A549 (cell line): ENCODE measurements at regions not wholly inside any gene's neighbourhood (a gene's known extent, or its start where the extent isn't known, plus 50 kb on each side); places are given as distances from the start of the nearest gene placed in this dataset.

Source experiments
- ATAC-seq, 2 experiments: fragments of 200-7000 bp in 1 of 2; fragments of >200 bp in 1 of 2; cut with Nextera tagmentation in 1 of 2; cut with Tn5 transposase in 1 of 2; 3 replicates each; pipeline versions ENCODE4 v1.8.0 to v1.9.1; 2018 to 2020; ENCODE audit warnings: mild to moderate bottlenecking in 1 of 2, moderate library complexity in 1 of 2
- CTCF ChIA-PET: fragments of 300-600 bp; sonication (Branson Sonifier 250); formaldehyde crosslinking; extraction: SDS; loops from one replicate; lab custom pipeline; 2021; ENCODE audit warnings: antibody characterized with exemption, inconsistent platforms; lab: Yijun Ruan, JAX
- POLR2A ChIA-PET: fragments of 350-600 bp; formaldehyde crosslinking; extraction: SDS; loops from one replicate; lab custom pipeline; 2021; ENCODE audit warnings: antibody characterized with exemption, inconsistent platforms; lab: Yijun Ruan, JAX
- DNase-seq, 2 experiments: peaks; one replicate each; pipeline versions ENCODE4 v3.0.0 to v3.0.0-alpha.2; 2011 to 2016; ENCODE audit warnings: low read depth in 1 of 2, low spot score in 1 of 2
- FAIRE-seq: peaks from 2 replicates; lab custom pipeline; 2011; peaks lifted over from hg19 to GRCh38; lab: Jason Lieb, UNC
- H3K27ac ChIP-seq, 2 experiments: fragments of >200 bp; sonication (Bioruptor Twin); formaldehyde crosslinking; 3 replicates each; pipeline ENCODE4 v1.5.1; 2016 to 2017
- H3K4me1 ChIP-seq: fragments of >200 bp; sonication (Bioruptor Twin); formaldehyde crosslinking; 3 replicates; pipeline ENCODE4 v1.6.1; 2016
- H3K4me2 ChIP-seq: fragments of >200 bp; sonication (Bioruptor Twin); formaldehyde crosslinking; 3 replicates; pipeline ENCODE4 v1.6.1; 2016
- H3K4me3 ChIP-seq: fragments of >200 bp; sonication (Bioruptor Twin); formaldehyde crosslinking; 3 replicates; pipeline ENCODE4 v1.5.1; 2016
- H3K9me3 ChIP-seq: fragments of >200 bp; sonication (Bioruptor Twin); formaldehyde crosslinking; 3 replicates; pipeline ENCODE4 v1.6.1; 2016
- BHLHE40 ChIP-seq: IDR thresholded peaks from 2 replicates; pipeline ENCODE4 v1.6.1; 2012; ENCODE audit warnings: low read depth, low read length, inconsistent platforms
- CEBPB ChIP-seq, 2 experiments: fragments of >200 bp in 1 of 2; sonication (Bioruptor Twin) in 1 of 2; formaldehyde crosslinking in 1 of 2; IDR thresholded peaks; 2 replicates each; pipeline ENCODE4 v1.6.1; 2012 to 2016
- EHF ChIP-seq: fragments of 250-450 bp; sonication (Bioruptor Pico); IDR thresholded peaks from 2 replicates; pipeline ENCODE4 v1.5.0; 2020; ENCODE audit warnings: mild to moderate bottlenecking
- EHMT2 ChIP-seq: fragments of 200-600 bp; sonication (generic); IDR thresholded peaks from 2 replicates; pipeline ENCODE4 v1.6.1; 2016; ENCODE audit warnings: antibody characterized with exemption, low read depth, mild to moderate bottlenecking, moderate library complexity
- EP300 ChIP-seq, 2 experiments: fragments of >200 bp; sonication (Bioruptor Twin); formaldehyde crosslinking; IDR thresholded peaks; 2 replicates in 1 of 2; 3 replicates in 1 of 2; pipeline ENCODE4 v1.6.1; 2016 to 2017
- FOSB ChIP-seq: fragments of 250-450 bp; sonication (Bioruptor Pico); IDR thresholded peaks from 2 replicates; pipeline ENCODE4 v1.5.0; 2020; ENCODE audit warnings: mild to moderate bottlenecking, moderate library complexity
- FOXS1 ChIP-seq: fragments of 250-450 bp; sonication (Bioruptor Pico); IDR thresholded peaks from 2 replicates; pipeline ENCODE4 v1.5.0; 2020; ENCODE audit warnings: mild to moderate bottlenecking, moderate library complexity
- GATA3 ChIP-seq: IDR thresholded peaks from 2 replicates; pipeline ENCODE4 v1.6.1; 2012; ENCODE audit warnings: borderline replicate concordance
- HDAC2 ChIP-seq: fragments of 200-600 bp; sonication (generic); IDR thresholded peaks from 2 replicates; pipeline ENCODE4 v1.6.1; 2016
- KDM5A ChIP-seq: fragments of 200-600 bp; sonication (generic); IDR thresholded peaks from 2 replicates; pipeline ENCODE4 v1.6.1; 2016; ENCODE audit warnings: antibody characterized with exemption, mild to moderate bottlenecking
- MYC ChIP-seq: IDR thresholded peaks from 2 replicates; pipeline ENCODE4 v1.6.1; 2012; ENCODE audit warnings: mild to moderate bottlenecking, inconsistent platforms, low read length, improper control_type of control experiment, borderline replicate concordance
- POLR2AphosphoS2 ChIP-seq: conservative IDR thresholded peaks from 2 replicates; pipeline ENCODE4 v1.6.1; 2012; ENCODE audit warnings: low read length, improper control_type of control experiment, inconsistent platforms
- RARB ChIP-seq: fragments of 250-450 bp; sonication (Bioruptor Pico); IDR thresholded peaks from 2 replicates; pipeline ENCODE4 v1.8.0; 2021; ENCODE audit warnings: mild to moderate bottlenecking, moderate library complexity
- RCOR1 ChIP-seq: fragments of 150-350 bp; IDR thresholded peaks from 2 replicates; pipeline ENCODE4 v1.6.1; 2014; ENCODE audit warnings: antibody characterized with exemption, low read length, low read depth
- RFX5 ChIP-seq: fragments of 450-650 bp; IDR thresholded peaks from 2 replicates; pipeline ENCODE4 v1.7.1; 2014; ENCODE audit warnings: antibody characterized with exemption, mild to moderate bottlenecking, moderate library complexity
- SMC3 ChIP-seq: fragments of >200 bp; sonication (Bioruptor Twin); formaldehyde crosslinking; IDR thresholded peaks from 3 replicates; pipeline ENCODE4 v1.6.1; 2018; ENCODE audit warnings: inconsistent platforms
- SREBF2 ChIP-seq: fragments of 450-650 bp; IDR thresholded peaks from 2 replicates; pipeline ENCODE4 v1.6.1; 2014; ENCODE audit warnings: mild to moderate bottlenecking, moderate library complexity
- TFCP2L1 ChIP-seq: fragments of 250-450 bp; sonication (Bioruptor Pico); IDR thresholded peaks from 2 replicates; pipeline ENCODE4 v1.5.0; 2021; ENCODE audit warnings: mild to moderate bottlenecking
- WGBS: methylation state at CpG from one replicate; pipeline ENCODE4 v1.1.6; 2017; ENCODE audit errors: missing lambda C conversion rate; 5-methylcytosine and 5-hydroxymethylcytosine counted together
- TF ChIP-seq, protein P1 (sequence below): IDR thresholded peaks from 2 replicates; pipeline ENCODE4 v1.6.1; 2012
- TF ChIP-seq, protein P2 (sequence below): fragments of 250-450 bp; sonication (Bioruptor Pico); IDR thresholded peaks from 2 replicates; pipeline ENCODE4 v1.5.0; 2020; ENCODE audit warnings: low read depth, mild to moderate bottlenecking, moderate library complexity
- TF ChIP-seq, protein P3 (sequence below): fragments of >200 bp; sonication (Bioruptor Twin); formaldehyde crosslinking; IDR thresholded peaks from 2 replicates; pipeline ENCODE4 v1.6.1; 2016
- TF ChIP-seq, protein P4 (sequence below): IDR thresholded peaks from 2 replicates; pipeline ENCODE4 v1.6.1; 2012
- TF ChIP-seq, protein P5 (sequence below): fragments of >200 bp; sonication (Bioruptor Twin); formaldehyde crosslinking; IDR thresholded peaks from 3 replicates; pipeline ENCODE4 v1.5.1; 2016
- TF ChIP-seq, protein P6 (sequence below): fragments of 450-650 bp; IDR thresholded peaks from 2 replicates; pipeline ENCODE4 v1.6.1; 2014; ENCODE audit warnings: antibody characterized with exemption

DNA sequence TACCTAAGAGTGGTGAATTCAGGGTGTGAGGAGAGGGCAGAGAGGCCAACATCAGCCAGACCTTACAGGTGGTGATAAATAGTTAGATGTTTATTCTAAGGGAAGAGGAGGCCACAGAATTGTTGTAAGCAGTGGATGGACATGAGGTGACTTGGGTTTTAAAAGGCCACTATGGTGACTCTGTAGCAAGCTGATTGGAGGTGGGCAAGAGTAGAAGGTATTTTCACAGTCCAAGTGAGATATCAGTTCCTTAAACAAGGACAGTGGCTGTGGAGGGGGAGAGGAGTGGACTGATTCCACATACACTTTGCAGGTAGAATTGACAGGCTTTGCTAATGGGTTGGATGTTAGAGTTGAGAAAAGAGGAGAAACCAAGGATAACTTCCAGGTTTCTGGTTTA, 60.8 kb upstream of the CLDN14 start:
- ATAC-seq, result no peak
- CTCF ChIA-PET, result no interaction called here
- Histone ChIP-seq H3K27ac (no peak overlapping the region), H3K4me2 (no peak overlapping the region), H3K4me1 (no peaks in the 10 kb centered on the region), H3K9me3 (no peaks in the 10 kb centered on the region), H3K4me3 (no peak overlapping the region)
- POLR2A ChIA-PET, result no interaction called here
- DNase-seq, result no peak
- TF ChIP-seq, protein P1, sequence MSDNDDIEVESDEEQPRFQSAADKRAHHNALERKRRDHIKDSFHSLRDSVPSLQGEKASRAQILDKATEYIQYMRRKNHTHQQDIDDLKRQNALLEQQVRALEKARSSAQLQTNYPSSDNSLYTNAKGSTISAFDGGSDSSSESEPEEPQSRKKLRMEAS, result no peak
- TF ChIP-seq SMC3 (no peak), RARB (CRISPR knock-in tag) (no peak), GATA3 (no peak), FOXS1 (CRISPR knock-in tag) (no peak), RFX5 (no peak), RCOR1 (no peak), BHLHE40 (no peak), TFCP2L1 (CRISPR knock-in tag) (no peak), SREBF2 (no peak), HDAC2 (no peak), EHMT2 (no peak), EP300 (IDR thresholded peaks at IDR 0.05) (no peak), MYC (no peak), FOSB (CRISPR knock-in tag) (no peak), EHF (CRISPR knock-in tag) (no peak)
- TF ChIP-seq, protein P2, sequence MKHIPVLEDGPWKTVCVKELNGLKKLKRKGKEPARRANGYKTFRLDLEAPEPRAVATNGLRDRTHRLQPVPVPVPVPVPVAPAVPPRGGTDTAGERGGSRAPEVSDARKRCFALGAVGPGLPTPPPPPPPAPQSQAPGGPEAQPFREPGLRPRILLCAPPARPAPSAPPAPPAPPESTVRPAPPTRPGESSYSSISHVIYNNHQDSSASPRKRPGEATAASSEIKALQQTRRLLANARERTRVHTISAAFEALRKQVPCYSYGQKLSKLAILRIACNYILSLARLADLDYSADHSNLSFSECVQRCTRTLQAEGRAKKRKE (CRISPR knock-in tag), result no peak
- TF ChIP-seq, protein P3, sequence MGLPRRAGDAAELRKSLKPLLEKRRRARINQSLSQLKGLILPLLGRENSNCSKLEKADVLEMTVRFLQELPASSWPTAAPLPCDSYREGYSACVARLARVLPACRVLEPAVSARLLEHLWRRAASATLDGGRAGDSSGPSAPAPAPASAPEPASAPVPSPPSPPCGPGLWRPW, result no peak
- TF ChIP-seq, protein P4, sequence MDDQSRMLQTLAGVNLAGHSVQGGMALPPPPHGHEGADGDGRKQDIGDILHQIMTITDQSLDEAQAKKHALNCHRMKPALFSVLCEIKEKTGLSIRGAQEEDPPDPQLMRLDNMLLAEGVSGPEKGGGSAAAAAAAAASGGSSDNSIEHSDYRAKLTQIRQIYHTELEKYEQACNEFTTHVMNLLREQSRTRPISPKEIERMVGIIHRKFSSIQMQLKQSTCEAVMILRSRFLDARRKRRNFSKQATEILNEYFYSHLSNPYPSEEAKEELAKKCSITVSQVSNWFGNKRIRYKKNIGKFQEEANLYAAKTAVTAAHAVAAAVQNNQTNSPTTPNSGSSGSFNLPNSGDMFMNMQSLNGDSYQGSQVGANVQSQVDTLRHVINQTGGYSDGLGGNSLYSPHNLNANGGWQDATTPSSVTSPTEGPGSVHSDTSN, result no peak
- TF ChIP-seq, protein P5, sequence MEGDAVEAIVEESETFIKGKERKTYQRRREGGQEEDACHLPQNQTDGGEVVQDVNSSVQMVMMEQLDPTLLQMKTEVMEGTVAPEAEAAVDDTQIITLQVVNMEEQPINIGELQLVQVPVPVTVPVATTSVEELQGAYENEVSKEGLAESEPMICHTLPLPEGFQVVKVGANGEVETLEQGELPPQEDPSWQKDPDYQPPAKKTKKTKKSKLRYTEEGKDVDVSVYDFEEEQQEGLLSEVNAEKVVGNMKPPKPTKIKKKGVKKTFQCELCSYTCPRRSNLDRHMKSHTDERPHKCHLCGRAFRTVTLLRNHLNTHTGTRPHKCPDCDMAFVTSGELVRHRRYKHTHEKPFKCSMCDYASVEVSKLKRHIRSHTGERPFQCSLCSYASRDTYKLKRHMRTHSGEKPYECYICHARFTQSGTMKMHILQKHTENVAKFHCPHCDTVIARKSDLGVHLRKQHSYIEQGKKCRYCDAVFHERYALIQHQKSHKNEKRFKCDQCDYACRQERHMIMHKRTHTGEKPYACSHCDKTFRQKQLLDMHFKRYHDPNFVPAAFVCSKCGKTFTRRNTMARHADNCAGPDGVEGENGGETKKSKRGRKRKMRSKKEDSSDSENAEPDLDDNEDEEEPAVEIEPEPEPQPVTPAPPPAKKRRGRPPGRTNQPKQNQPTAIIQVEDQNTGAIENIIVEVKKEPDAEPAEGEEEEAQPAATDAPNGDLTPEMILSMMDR, result no peak
- no peak for FAIRE-seq

DNA sequence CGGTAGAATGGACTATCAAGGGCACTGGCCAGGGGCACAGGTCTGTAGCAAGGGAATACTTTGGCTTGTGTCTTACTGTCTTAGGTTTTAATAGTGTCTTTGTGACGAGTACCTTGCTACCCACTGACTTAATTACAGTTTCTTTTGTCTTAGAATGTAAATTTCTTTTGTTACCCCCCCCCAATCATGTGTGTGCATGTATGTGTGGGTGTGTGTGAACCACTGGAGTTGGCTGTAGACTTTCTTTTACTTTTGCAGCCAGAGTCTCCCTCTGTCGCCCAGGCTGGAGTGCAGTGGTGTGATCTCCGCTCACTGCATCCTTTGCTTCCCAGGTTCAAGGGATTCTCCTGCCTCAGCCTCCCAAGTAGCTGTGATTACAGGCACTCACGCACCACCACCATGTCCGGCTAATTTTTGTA, 61.8 kb upstream of the CLDN14 start:
- Histone ChIP-seq H3K4me3 (no peak overlapping the region), H3K27ac (no peak overlapping the region), H3K4me1 (no peaks in the 10 kb centered on the region), H3K9me3 (no peaks in the 10 kb centered on the region), H3K4me2 (no peak overlapping the region)
- ATAC-seq, result no peak
- ChIA-PET CTCF (no interaction called here), POLR2A (no interaction called here)
- TF ChIP-seq POLR2AphosphoS2, result no peak
- TF ChIP-seq, protein P6, sequence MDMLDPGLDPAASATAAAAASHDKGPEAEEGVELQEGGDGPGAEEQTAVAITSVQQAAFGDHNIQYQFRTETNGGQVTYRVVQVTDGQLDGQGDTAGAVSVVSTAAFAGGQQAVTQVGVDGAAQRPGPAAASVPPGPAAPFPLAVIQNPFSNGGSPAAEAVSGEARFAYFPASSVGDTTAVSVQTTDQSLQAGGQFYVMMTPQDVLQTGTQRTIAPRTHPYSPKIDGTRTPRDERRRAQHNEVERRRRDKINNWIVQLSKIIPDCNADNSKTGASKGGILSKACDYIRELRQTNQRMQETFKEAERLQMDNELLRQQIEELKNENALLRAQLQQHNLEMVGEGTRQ, result no peak
- no peak for TF ChIP-seq CEBPB (IDR thresholded peaks at IDR 0.05)
- TF ChIP-seq KDM5A, result no peak
- TF ChIP-seq MYC, result no peak
- WGBS, result 75% methylated on average over 6 of the region's 6 CpGs
- FAIRE-seq, result no peak
- no peak for DNase-seq
